Neural progenitor cell (in vitro differentiated cells): ENCODE measurements at regions not wholly inside any gene's neighbourhood (a gene's known extent, or its start where the extent isn't known, plus 50 kb on each side); places are given as distances from the start of the nearest gene placed in this dataset.

Experiments used
- DNase-seq: peaks from one replicate; pipeline ENCODE4 v3.0.0-alpha.2; 2016; ENCODE audit warnings: low spot score
- H2AFZ ChIP-seq: fragments of 200-600 bp; sonication (generic); replicated peaks from 2 replicates; pipeline ENCODE4 v1.6.1; 2016; ENCODE audit warnings: antibody characterized with exemption
- H3F3A ChIP-seq: fragments of 200-600 bp; sonication (generic); 2 replicates; pipeline ENCODE4 v1.6.1; 2016; ENCODE audit warnings: antibody characterized with exemption, low read depth
- H3K27ac ChIP-seq: fragments of 200-600 bp; sonication (generic); 2 replicates; pipeline ENCODE4 v1.5.1; 2016; ENCODE audit warnings: mild to moderate bottlenecking
- H3K27me3 ChIP-seq: fragments of 200-600 bp; sonication (generic); 2 replicates; pipeline ENCODE4 v1.6.1; 2016; ENCODE audit warnings: mild to moderate bottlenecking, moderate library complexity
- H3K36me3 ChIP-seq: fragments of 200-600 bp; sonication (generic); 2 replicates; pipeline ENCODE4 v1.5.1; 2016
- H3K4me1 ChIP-seq: fragments of 200-600 bp; sonication (generic); 2 replicates; pipeline ENCODE4 v1.6.1; 2016; ENCODE audit warnings: mixed run types
- H3K4me2 ChIP-seq: fragments of 200-600 bp; sonication (generic); 2 replicates; pipeline ENCODE4 v1.6.1; 2016
- H3K4me3 ChIP-seq: fragments of 200-600 bp; sonication (generic); 2 replicates; pipeline ENCODE4 v1.5.1; 2016
- H3K79me2 ChIP-seq: fragments of 200-600 bp; sonication (generic); 2 replicates; pipeline ENCODE4 v1.6.1; 2016; ENCODE audit warnings: low read depth
- H3K9ac ChIP-seq: fragments of 200-600 bp; sonication (generic); 2 replicates; pipeline ENCODE4 v1.6.1; 2016
- H3K9me3 ChIP-seq: fragments of 200-600 bp; sonication (generic); 2 replicates; pipeline ENCODE4 v1.5.1; 2016; ENCODE audit warnings: low read depth
- H4K20me1 ChIP-seq: fragments of 200-600 bp; sonication (generic); 2 replicates; pipeline ENCODE4 v1.6.1; 2016; ENCODE audit warnings: low read depth
- H3K27ac Mint-ChIP-seq: 3 replicates; pipeline ENCODE4 v1.8.0; 2021; ENCODE audit warnings: mixed read lengths
- H3K27me3 Mint-ChIP-seq: 2 replicates; pipeline ENCODE4 v1.8.0; 2022; ENCODE audit warnings: low read depth, mild to moderate bottlenecking, inconsistent platforms, moderate library complexity, mixed read lengths; ENCODE audit not compliant: insufficient read depth
- H3K36me3 Mint-ChIP-seq: 3 replicates; pipeline ENCODE4 v1.8.0; 2021; ENCODE audit warnings: mixed read lengths
- H3K4me1 Mint-ChIP-seq: 3 replicates; pipeline ENCODE4 v1.8.0; 2021; ENCODE audit warnings: mixed read lengths
- H3K4me3 Mint-ChIP-seq: 3 replicates; pipeline ENCODE4 v1.8.0; 2021; ENCODE audit warnings: mild to moderate bottlenecking, moderate library complexity, mixed read lengths
- H3K9me3 Mint-ChIP-seq: 3 replicates; pipeline ENCODE4 v1.8.0; 2020; ENCODE audit warnings: mixed read lengths
- EZH2 ChIP-seq: fragments of 200-600 bp; sonication (generic); IDR thresholded peaks from 2 replicates; pipeline ENCODE4 v1.6.1; 2017; ENCODE audit warnings: antibody characterized with exemption, mild to moderate bottlenecking, moderate library complexity
- EZH2phosphoT487 ChIP-seq: fragments of 200-600 bp; sonication (generic); IDR thresholded peaks from 2 replicates; pipeline ENCODE4 v1.6.1; 2017; ENCODE audit warnings: antibody characterized with exemption
- TF ChIP-seq, protein P1 (sequence below): fragments of 200-600 bp; sonication (generic); IDR thresholded peaks from 2 replicates; pipeline ENCODE4 v1.5.1; 2017; ENCODE audit warnings: antibody characterized with exemption, mild to moderate bottlenecking

DNA sequence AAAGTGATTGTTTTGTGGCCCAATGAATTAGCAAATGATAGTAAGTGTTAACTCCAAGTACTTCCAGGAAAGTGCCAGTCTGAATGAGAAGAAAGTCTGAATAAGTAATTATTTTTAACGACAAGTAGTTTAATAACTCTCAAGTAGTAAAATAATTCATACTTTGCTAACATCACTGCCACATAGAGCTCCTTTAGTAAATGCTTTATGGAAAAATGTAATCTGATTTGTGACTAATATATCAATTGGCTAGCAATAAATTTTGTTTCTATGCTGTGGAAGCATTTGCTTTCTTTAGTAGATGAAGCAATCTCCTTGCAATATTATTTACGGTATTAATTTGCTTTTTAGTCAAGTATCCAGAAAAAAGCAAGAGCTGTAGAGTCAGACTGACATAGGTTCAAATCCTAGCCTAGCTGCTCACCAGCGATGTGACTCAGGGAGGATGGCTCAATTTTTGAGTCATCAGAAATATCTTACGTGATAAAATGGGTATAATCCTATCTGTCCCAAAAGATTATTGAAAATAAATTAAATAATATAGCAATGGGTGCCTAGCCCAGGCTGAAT is 329.3 kb downstream of the FGFR2 start:
- H3K36me3 ChIP-seq, result no peaks in the 10 kb centered on the region
- Mint-ChIP-seq H3K9me3 (no peaks in the 10 kb centered on the region), H3K27ac (no peak overlapping the region), H3K36me3 (no peaks in the 10 kb centered on the region), H3K4me1 (peaks cover 10% of the 10 kb centered on the region), H3K27me3 (peaks cover 3% of the 10 kb centered on the region), H3K4me3 (no peak overlapping the region)
- no peaks in the 10 kb centered on the region for H3K27me3 ChIP-seq
- no peak overlapping the region for H3K4me3 ChIP-seq
- peaks cover 4% of the 10 kb centered on the region for H3K4me1 ChIP-seq
- H3K4me2 ChIP-seq, result no peak overlapping the region
- H3F3A ChIP-seq, result no peaks in the 10 kb centered on the region
- H4K20me1 ChIP-seq, result no peaks in the 10 kb centered on the region
- H3K9me3 ChIP-seq, result no peaks in the 10 kb centered on the region
- no peak overlapping the region for H3K27ac ChIP-seq
- no peak overlapping the region for H2AFZ ChIP-seq
- no peak for DNase-seq
- no peak overlapping the region for H3K9ac ChIP-seq
- H3K79me2 ChIP-seq, result no peaks in the 10 kb centered on the region
- TF ChIP-seq, protein P1, sequence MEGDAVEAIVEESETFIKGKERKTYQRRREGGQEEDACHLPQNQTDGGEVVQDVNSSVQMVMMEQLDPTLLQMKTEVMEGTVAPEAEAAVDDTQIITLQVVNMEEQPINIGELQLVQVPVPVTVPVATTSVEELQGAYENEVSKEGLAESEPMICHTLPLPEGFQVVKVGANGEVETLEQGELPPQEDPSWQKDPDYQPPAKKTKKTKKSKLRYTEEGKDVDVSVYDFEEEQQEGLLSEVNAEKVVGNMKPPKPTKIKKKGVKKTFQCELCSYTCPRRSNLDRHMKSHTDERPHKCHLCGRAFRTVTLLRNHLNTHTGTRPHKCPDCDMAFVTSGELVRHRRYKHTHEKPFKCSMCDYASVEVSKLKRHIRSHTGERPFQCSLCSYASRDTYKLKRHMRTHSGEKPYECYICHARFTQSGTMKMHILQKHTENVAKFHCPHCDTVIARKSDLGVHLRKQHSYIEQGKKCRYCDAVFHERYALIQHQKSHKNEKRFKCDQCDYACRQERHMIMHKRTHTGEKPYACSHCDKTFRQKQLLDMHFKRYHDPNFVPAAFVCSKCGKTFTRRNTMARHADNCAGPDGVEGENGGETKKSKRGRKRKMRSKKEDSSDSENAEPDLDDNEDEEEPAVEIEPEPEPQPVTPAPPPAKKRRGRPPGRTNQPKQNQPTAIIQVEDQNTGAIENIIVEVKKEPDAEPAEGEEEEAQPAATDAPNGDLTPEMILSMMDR, result no peak
- TF ChIP-seq EZH2 (no peak), EZH2phosphoT487 (no peak)

DNA sequence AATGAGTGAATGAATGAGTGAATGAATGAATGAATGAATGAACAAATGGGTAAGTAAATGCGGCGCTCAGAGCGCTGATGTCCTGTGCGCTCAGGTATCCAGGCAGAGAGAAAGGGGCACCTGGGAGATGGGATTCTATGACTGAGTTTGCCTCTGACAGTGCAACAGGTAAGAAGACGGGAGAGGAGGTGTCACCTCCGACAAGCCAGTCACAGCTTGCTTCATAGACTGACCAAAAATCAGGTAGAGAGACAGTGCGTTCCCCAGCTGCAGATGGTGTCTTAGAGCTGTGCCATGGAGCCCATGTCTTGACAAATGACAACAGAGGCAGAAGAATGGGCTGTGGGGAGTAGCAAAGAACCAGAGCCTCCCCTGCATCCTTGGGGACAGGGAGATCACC is 327.3 kb downstream of the FGFR2 start:
- TF ChIP-seq EZH2 (no peak), EZH2phosphoT487 (no peak)
- TF ChIP-seq, protein P1, result no peak
- no peaks in the 10 kb centered on the region for H3K36me3 Mint-ChIP-seq
- no peaks in the 10 kb centered on the region for H3K9me3 Mint-ChIP-seq
- H3K4me2 ChIP-seq, result no peak overlapping the region
- H4K20me1 ChIP-seq, result no peaks in the 10 kb centered on the region
- H2AFZ ChIP-seq, result no peak overlapping the region
- no peak overlapping the region for H3K4me3 ChIP-seq
- H3K9me3 ChIP-seq, result no peaks in the 10 kb centered on the region
- no peak overlapping the region for H3K27ac ChIP-seq
- no peaks in the 10 kb centered on the region for H3K4me1 ChIP-seq
- peaks cover 3% of the 10 kb centered on the region for H3K27me3 Mint-ChIP-seq
- H3K27me3 ChIP-seq, result no peaks in the 10 kb centered on the region
- no peaks in the 10 kb centered on the region for H3F3A ChIP-seq
- peaks cover 10% of the 10 kb centered on the region for H3K4me1 Mint-ChIP-seq
- no peaks in the 10 kb centered on the region for H3K79me2 ChIP-seq
- no peak overlapping the region for H3K4me3 Mint-ChIP-seq
- H3K27ac Mint-ChIP-seq, result no peak overlapping the region
- H3K36me3 ChIP-seq, result no peaks in the 10 kb centered on the region
- no peak overlapping the region for H3K9ac ChIP-seq
- DNase-seq, result no peak

DNA sequence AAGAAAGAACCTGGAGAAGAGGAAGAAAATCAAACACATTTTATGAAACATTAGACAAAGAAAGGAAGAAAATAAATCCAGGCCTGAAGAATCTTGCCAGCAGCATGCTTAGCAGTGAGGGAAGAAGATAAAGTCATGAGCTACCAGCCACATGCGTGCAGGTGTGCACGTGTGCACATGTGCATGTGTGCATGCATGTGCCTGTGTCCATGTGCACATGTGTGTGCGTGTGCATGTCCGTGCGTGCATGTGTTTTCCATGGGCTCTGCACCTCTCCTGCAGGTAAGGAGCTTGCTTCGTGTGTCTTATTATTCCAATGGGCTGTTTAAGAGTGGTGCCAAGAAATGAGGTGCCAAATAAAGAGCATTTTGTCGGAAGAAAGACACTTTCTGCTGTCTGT is 322.2 kb downstream of the FGFR2 start:
- no peaks in the 10 kb centered on the region for H3K4me1 Mint-ChIP-seq
- peaks cover 7% of the 10 kb centered on the region for H3K9me3 Mint-ChIP-seq
- no peak overlapping the region for H3K4me3 ChIP-seq
- no peaks in the 10 kb centered on the region for H3K36me3 ChIP-seq
- H3K4me1 ChIP-seq, result no peaks in the 10 kb centered on the region
- no peak overlapping the region for H3K4me3 Mint-ChIP-seq
- no peak overlapping the region for H3K9ac ChIP-seq
- peaks cover 8% of the 10 kb centered on the region for H3K27me3 Mint-ChIP-seq
- H3F3A ChIP-seq, result no peaks in the 10 kb centered on the region
- H2AFZ ChIP-seq, result no peak overlapping the region
- H3K36me3 Mint-ChIP-seq, result no peaks in the 10 kb centered on the region
- no peaks in the 10 kb centered on the region for H3K27me3 ChIP-seq
- no peak overlapping the region for H3K4me2 ChIP-seq
- no peak overlapping the region for H3K27ac Mint-ChIP-seq
- no peaks in the 10 kb centered on the region for H3K79me2 ChIP-seq
- no peaks in the 10 kb centered on the region for H3K9me3 ChIP-seq
- TF ChIP-seq EZH2phosphoT487 (no peak), EZH2 (no peak)
- TF ChIP-seq, protein P1, result no peak
- H4K20me1 ChIP-seq, result no peaks in the 10 kb centered on the region
- DNase-seq, result no peak
- no peak overlapping the region for H3K27ac ChIP-seq
